Uterus (tissue), 2 donors: ENCODE measurements at regions not wholly inside any gene's neighbourhood (a gene's known extent, or its start where the extent isn't known, plus 50 kb on each side); places are given as distances from the start of the nearest gene placed in this dataset.
"Not testable (repeated sequence)": the region's sequence is repeated elsewhere in the genome, so short reads cannot be mapped to it uniquely, and the experiment has no call there.

ENCODE experiments used
- CTCF ChIP-seq, 4 experiments: fragments of 200-600 bp in 2 of 4; fragments of 450-650 bp in 2 of 4; sonication (generic) in 2 of 4; IDR thresholded peaks; one replicate each; pipeline ENCODE4 v1.5.1; 2016 to 2019; ENCODE audit warnings: antibody characterized with exemption in 4 of 4, mild to moderate bottlenecking in 2 of 4, moderate library complexity in 1 of 4
- POLR2A ChIP-seq, 2 donors: fragments of 450-650 bp; IDR thresholded peaks; one replicate each; pipeline ENCODE4 v1.6.1; 2016; ENCODE audit warnings: antibody characterized with exemption in 2 of 2, mild to moderate bottlenecking in 1 of 2, moderate library complexity in 1 of 2

- TF ChIP-seq POLR2A, CTCF (IDR thresholded peaks at IDR 0.05): not testable (repeated sequence)
Observed at GRCh38 chr1:173370586-173370985, 106.5 kb upstream of the PRDX6 start.
